Natural killer cell (primary cell): ENCODE measurements at regions not wholly inside any gene's neighbourhood (a gene's known extent, or its start where the extent isn't known, plus 50 kb on each side); places are given as distances from the start of the nearest gene placed in this dataset.

ENCODE experiments used
- ATAC-seq, 3 donors: fragments of 150-1000 bp in 2 of 3; fragments of 200-7000 bp in 1 of 3; cut with Tn5 transposase; 1 replicate in 1 of 3; 2 replicates in 2 of 3; pipeline ENCODE4 v1.10.0; 2021; ENCODE audit warnings: mild to moderate bottlenecking in 2 of 3, moderate library complexity in 2 of 3
- DNase-seq, 2 donors: peaks; one replicate each; pipeline versions ENCODE4 v3.0.0 to v3.0.0-alpha.2; 2013 to 2021; ENCODE audit warnings: mixed read lengths in 1 of 2
- H3K27ac ChIP-seq: one replicate; pipeline ENCODE4 v1.5.1; 2013; ENCODE audit warnings: mild to moderate bottlenecking, low read length
- H3K27me3 ChIP-seq: one replicate; pipeline ENCODE4 v1.6.1; 2013; ENCODE audit warnings: low read length; ENCODE audit not compliant: control insufficient read depth, insufficient read depth
- H3K36me3 ChIP-seq: one replicate; pipeline ENCODE4 v1.6.1; 2013; ENCODE audit warnings: low read length; ENCODE audit not compliant: control insufficient read depth, insufficient read depth
- H3K4me1 ChIP-seq: one replicate; pipeline ENCODE4 v1.6.1; 2013; ENCODE audit warnings: low read length; ENCODE audit not compliant: control insufficient read depth, insufficient read depth
- H3K4me3 ChIP-seq: one replicate; pipeline ENCODE4 v1.5.1; 2013; ENCODE audit warnings: low read length
- H3K9me3 ChIP-seq: one replicate; pipeline ENCODE4 v1.6.1; 2013; ENCODE audit warnings: low read length; ENCODE audit not compliant: control insufficient read depth, insufficient read depth
- H3K27ac Mint-ChIP-seq, 2 donors: one replicate each; pipeline ENCODE4 v1.8.0; 2022; ENCODE audit warnings: mild to moderate bottlenecking in 2 of 2, mixed read lengths in 2 of 2, moderate library complexity in 1 of 2
- H3K27me3 Mint-ChIP-seq, 2 donors: one replicate each; pipeline ENCODE4 v1.8.0; 2022; ENCODE audit warnings: low read depth in 2 of 2, mixed read lengths in 2 of 2
- H3K36me3 Mint-ChIP-seq: one replicate; pipeline ENCODE4 v1.8.0; 2022; ENCODE audit warnings: mixed read lengths
- H3K4me1 Mint-ChIP-seq, 2 donors: one replicate each; pipeline ENCODE4 v1.8.0; 2022; ENCODE audit warnings: mixed read lengths in 2 of 2
- H3K4me3 Mint-ChIP-seq: one replicate; pipeline ENCODE4 v1.8.0; 2022; ENCODE audit warnings: mild to moderate bottlenecking, moderate library complexity, mixed read lengths
- H3K9me3 Mint-ChIP-seq, 2 donors: one replicate each; pipeline ENCODE4 v1.8.0; 2022; ENCODE audit warnings: mixed read lengths in 2 of 2
- CTCF ChIP-seq: fragments of 200-600 bp; IDR thresholded peaks from one replicate; pipeline ENCODE4 v1.8.0; 2022; ENCODE audit warnings: antibody characterized with exemption
- WGBS: methylation state at CpG from one replicate; pipeline ENCODE4 v1.1.7; 2013; ENCODE audit warnings: missing lambda C conversion rate; ENCODE audit not compliant: insufficient coverage; 5-methylcytosine and 5-hydroxymethylcytosine counted together
- intact Hi-C: fragments of 100-400 bp; cut with micrococcal nuclease; formaldehyde crosslinking; loops from one replicate; pipeline ENCODE4 v1.14.2; 2022

- Histone ChIP-seq H3K9me3 (no peaks in the 10 kb centered on the region), H3K4me3 (no peak overlapping the region), H3K27me3 (no peaks in the 10 kb centered on the region), H3K4me1 (no peaks in the 10 kb centered on the region), H3K27ac (no peak overlapping the region), H3K36me3 (no peaks in the 10 kb centered on the region)
- H3K27me3 Mint-ChIP-seq: peaks cover 0 to 2% of the 10 kb centered on the region in 2 donors
- 89% methylated on average over 11 of the region's 11 CpGs for WGBS
- H3K36me3 Mint-ChIP-seq: no peaks in the 10 kb centered on the region
- no peak for TF ChIP-seq CTCF
- DNase-seq (no peak), ATAC-seq (no peak)
- H3K4me1 Mint-ChIP-seq: no peaks in the 10 kb centered on the region
- H3K27ac Mint-ChIP-seq: no peak overlapping the region
- no peak overlapping the region for H3K4me3 Mint-ChIP-seq
- H3K9me3 Mint-ChIP-seq: no peaks in the 10 kb centered on the region
- intact Hi-C loops: no loop called here
Measured at GRCh38 chr2:220940646-220941045, 631.5 kb downstream of the EPHA4 start.

DNA sequence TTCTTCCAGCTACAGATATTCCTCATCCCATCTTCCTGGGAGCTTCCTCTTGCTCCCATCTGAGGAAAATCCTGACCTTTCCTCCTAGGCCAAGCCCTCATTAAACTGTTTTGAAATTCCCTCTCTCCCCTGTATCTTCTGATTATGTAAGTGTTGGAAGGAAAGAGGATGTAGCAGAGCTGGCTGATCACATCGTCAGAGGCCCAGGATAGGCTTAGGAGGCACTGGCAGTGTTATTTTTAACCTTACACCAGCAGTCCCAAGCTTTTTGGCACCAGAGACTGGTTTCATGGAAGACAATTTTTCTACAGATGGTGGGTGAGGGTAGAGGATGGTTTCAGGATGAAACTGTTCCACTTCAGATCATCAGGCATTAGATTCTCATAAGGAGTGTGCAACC is 630.4 kb downstream of the EPHA4 start:
- TF ChIP-seq CTCF: no peak
- peaks cover 0 to 2% of the 10 kb centered on the region in 2 donors for H3K27me3 Mint-ChIP-seq
- no peak for ATAC-seq
- H3K36me3 Mint-ChIP-seq: no peaks in the 10 kb centered on the region
- Histone ChIP-seq H3K27ac (no peak overlapping the region), H3K9me3 (no peaks in the 10 kb centered on the region), H3K27me3 (no peaks in the 10 kb centered on the region), H3K4me3 (no peak overlapping the region), H3K4me1 (no peaks in the 10 kb centered on the region), H3K36me3 (no peaks in the 10 kb centered on the region)
- WGBS: 100% methylated on average over 1 of the region's 1 CpG
- H3K27ac Mint-ChIP-seq: no peak overlapping the region
- H3K4me3 Mint-ChIP-seq: no peak overlapping the region
- no peak for DNase-seq
- H3K4me1 Mint-ChIP-seq: no peaks in the 10 kb centered on the region
- intact Hi-C loops: no loop called here
- H3K9me3 Mint-ChIP-seq: no peaks in the 10 kb centered on the region

- Histone ChIP-seq H3K4me3 (no peak overlapping the region), H3K36me3 (no peaks in the 10 kb centered on the region), H3K27me3 (no peaks in the 10 kb centered on the region), H3K4me1 (no peaks in the 10 kb centered on the region), H3K27ac (no peak overlapping the region), H3K9me3 (no peaks in the 10 kb centered on the region)
- 80% methylated on average over 1 of the region's 1 CpG for WGBS
- intact Hi-C loops: no loop called here
- Mint-ChIP-seq H3K27me3 (peaks cover 0 to 9% of the 10 kb centered on the region in 2 donors), H3K4me3 (no peak overlapping the region), H3K36me3 (no peaks in the 10 kb centered on the region), H3K4me1 (no peaks in the 10 kb centered on the region), H3K9me3 (no peaks in the 10 kb centered on the region), H3K27ac (no peak overlapping the region)
- DNase-seq (no peak), ATAC-seq (no peak)
- no peak for TF ChIP-seq CTCF
Measured at GRCh38 chr2:220946552-220946951, 625.6 kb downstream of the EPHA4 start.

DNA sequence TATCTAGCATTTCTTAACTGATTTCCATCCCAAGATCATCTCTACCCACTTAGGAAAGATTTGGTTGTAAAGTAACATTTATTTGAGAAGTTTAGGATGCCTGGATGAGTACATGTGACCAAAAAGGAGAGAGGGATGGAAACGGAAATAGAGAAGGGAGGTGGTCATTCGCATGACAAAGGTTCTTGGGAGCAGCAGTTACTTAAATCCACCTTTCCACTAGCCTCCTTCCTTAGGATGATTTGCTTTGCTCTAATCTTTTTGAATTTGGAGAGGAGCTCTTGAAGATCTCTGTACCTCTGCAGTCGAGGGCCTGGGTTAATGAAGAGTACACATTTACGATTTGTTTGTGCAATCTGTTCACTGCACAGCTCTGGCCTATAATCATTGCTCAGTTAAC is 623.5 kb downstream of the EPHA4 start:
- no peak for TF ChIP-seq CTCF
- no peak overlapping the region for H3K4me3 Mint-ChIP-seq
- WGBS: 90% methylated on average over 2 of the region's 4 CpGs

More for the DNA sequence above, 623.5 kb downstream of the EPHA4 start:
- H3K27me3 ChIP-seq: no peaks in the 10 kb centered on the region
- DNase-seq (no peak), ATAC-seq (no peak)
- no peaks in the 10 kb centered on the region for H3K4me1 Mint-ChIP-seq
- peaks cover 0 to 9% of the 10 kb centered on the region in 2 donors for H3K27me3 Mint-ChIP-seq
- H3K4me3 ChIP-seq: no peak overlapping the region
- no peak overlapping the region for H3K27ac Mint-ChIP-seq
- peaks cover 0 to 2% of the 10 kb centered on the region in 2 donors for H3K9me3 Mint-ChIP-seq
- H3K36me3 ChIP-seq: no peaks in the 10 kb centered on the region
- H3K4me1 ChIP-seq: no peaks in the 10 kb centered on the region
- intact Hi-C loops: no loop called here
- no peak overlapping the region for H3K27ac ChIP-seq
- no peaks in the 10 kb centered on the region for H3K36me3 Mint-ChIP-seq
- no peaks in the 10 kb centered on the region for H3K9me3 ChIP-seq
